GM19023 (cell line): ENCODE measurements at regions not wholly inside any gene's neighbourhood (a gene's known extent, or its start where the extent isn't known, plus 50 kb on each side); places are given as distances from the start of the nearest gene placed in this dataset.
"Not testable (repeated sequence)": the region's sequence is repeated elsewhere in the genome, so short reads cannot be mapped to it uniquely, and the experiment has no call there.

Experiments used
- ATAC-seq: cut with Tn5 transposase; IDR thresholded peaks from one replicate; pipeline ENCODE4 v1.9.1; 2021; ENCODE audit warnings: mild to moderate bottlenecking, moderate library complexity; ENCODE audit not compliant: unreplicated experiment

DNA sequence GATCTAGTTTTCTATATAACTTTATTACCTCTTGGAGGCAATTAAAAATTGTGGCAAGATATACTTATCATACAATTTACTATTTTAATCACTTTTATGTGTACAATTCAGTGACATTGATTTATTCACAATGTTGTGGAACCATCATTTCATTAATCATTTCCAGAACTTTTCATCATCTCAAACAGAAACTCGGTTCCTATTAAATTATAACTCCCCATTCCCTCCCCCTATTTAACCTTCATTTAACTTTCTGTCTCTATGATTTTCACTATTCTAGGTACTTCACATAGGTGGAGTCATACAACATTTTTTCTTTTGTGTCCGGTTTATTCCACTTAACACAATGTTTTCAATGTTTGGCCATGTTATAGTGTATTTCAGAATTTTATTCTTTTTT is 252.8 kb downstream of the REEP3 start:
- no peak for ATAC-seq

DNA sequence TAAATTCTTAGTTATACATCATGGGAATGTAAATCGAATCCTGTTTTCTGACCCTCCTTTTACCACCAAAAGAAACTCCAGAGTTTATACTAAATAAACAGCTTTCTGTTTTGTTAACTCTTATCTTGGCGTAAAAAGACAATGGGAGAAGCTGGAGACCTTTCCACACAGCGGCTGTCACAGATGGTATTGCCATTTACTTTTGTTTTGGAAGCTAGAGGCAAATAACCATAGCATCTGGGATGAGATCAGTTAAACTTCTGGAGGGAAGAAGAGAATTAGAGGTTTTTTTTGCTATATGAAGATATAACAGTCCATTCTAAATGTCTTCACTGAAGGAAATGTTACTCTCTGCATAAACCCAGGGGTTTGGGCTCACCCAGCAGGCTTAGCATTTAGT is 258.9 kb downstream of the REEP3 start:
- ATAC-seq = no peak

DNA sequence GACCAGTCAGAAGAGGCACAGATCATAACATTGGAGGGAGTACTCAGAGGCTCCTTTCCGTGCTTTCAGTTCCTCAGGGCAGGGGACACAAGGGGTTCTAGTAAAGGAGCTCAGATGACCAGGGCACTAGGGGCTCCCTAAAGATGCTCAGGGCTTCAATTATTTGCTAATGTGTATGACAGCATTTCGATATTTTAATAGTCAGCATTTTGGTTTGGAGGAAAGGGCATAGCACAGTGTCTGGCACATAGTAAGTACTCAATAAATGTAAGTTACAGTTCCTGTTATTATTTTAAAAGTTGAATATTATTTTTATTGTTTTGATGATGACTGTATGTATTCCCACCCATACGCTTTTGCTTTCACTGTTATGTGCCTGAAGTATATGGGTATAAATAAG is 260.0 kb downstream of the REEP3 start:
- no peak for ATAC-seq

DNA sequence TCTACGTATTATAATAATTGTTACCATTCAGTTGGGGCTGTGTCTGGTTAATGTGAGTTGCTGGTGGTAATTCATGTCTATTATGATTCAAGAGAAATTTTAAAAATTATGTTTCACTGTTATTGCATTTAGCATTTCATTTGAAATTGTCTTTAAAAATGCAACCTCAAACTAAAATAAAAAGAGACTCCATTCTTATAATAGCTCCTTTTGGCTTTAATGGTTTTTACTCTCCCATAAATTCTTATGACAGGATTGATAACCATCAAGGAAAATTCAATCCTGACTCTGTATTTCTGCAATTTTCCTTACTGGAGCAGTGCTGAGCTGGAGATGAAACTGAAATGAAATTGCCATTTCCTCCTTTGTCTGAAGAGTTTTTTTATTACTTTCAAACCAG is 262.7 kb downstream of the REEP3 start:
- no peak for ATAC-seq

DNA sequence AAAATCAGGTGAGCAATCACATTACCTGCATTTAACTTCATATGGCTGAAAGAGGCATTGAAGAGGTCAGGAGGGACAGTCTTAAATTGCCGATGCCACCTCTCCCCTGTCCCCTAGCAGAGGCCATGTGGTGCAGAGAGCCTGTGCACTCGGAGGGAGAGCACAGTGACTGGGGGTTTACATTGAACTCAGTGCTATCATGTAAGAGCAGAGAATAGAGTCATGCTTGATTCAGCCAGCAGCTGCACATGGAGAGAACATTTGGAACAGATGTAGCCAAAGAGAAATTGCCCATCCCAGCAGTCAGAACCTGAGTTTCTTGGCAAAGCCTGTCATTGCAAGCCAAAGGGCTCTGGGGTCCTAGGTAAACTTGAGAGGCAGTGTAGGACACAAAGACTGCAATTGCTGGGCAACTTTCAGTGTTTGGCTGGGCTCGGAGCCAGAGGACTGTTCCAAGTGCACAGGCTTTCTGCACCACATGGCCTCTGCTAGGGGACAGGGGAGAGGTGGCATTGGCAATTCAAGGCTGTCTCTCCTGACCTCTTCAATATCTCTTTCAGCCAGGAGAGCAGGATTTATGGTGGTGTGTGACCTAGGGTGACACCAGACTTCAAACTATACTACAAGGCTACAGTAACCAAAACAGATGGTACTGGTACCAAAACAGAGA is 267.1 kb downstream of the REEP3 start:
- no peak for ATAC-seq

DNA sequence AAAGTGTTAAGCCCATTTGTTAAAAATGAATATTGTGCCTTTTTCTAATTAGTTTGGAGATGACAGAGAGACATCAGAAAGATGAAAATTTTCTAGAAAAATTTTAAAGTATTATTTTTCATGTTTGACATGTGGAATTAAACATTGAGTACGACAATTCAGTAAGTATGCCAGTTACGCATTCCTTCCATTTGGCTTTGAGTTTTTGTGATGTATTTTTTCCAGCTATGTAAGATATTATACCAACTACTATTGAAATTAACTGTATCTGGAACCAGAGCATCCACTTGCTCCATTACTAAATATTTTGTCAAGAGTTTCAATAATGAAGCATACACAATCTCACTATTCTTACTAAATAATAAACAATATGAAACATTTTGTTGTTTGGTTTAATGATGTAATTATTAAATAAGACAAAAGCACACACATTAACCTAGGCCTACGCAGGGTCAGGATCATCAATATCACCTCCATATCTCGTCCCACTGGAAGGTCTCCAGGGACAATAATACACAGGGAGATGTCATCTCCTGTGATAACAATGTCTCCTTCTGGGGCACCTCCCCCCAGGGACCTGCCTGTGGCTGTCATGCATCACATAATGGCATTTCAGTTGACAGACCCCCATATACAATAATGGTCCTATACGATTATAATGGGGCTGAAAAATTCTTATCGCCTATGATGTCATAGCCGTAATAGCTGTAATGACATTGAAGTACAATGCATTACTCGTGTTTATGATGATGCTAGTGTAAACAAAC is 274.1 kb downstream of the REEP3 start:
- no peak for ATAC-seq

DNA sequence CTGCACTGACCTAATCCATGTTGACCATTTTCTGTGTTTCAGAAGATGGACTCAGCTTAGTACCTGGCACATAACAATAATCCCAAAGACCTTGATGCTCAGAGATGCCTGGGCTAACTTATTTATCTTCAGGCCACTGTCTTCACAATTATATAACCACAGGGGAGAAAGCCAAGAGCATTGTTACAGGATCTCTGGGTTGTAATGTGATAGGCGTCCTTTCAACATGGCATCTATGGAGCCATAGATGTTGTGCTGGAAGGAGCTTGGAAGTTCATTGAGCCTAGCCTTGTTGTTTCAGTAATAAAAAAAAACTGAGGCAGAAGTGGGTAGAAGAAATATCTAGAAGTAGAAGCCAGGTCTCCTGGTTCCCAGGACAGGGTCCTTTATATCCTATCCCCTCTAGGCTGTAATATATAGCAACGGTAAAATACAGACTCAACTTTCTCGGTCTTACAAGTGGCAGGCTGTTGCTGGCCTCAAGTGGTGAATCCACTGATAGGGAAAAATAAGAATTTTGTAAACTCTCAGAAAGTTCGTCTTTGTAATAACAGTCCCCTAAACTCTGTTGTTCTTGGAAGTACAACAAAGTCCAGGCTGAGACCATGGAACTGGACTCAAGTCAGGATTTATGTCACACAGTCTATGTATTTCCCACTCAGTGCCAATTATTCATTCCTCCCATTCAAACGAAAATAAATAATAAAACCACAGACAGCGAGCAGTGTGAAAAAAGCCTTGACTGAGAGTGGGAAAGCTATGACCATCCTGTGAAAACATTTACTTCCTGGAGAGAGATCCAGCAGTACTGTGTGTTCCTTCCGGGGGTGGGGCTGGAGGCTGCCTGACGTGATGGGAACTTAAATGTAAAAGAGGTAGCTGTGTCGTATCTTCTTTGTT is 277.6 kb downstream of the REEP3 start:
- no peak for ATAC-seq

DNA sequence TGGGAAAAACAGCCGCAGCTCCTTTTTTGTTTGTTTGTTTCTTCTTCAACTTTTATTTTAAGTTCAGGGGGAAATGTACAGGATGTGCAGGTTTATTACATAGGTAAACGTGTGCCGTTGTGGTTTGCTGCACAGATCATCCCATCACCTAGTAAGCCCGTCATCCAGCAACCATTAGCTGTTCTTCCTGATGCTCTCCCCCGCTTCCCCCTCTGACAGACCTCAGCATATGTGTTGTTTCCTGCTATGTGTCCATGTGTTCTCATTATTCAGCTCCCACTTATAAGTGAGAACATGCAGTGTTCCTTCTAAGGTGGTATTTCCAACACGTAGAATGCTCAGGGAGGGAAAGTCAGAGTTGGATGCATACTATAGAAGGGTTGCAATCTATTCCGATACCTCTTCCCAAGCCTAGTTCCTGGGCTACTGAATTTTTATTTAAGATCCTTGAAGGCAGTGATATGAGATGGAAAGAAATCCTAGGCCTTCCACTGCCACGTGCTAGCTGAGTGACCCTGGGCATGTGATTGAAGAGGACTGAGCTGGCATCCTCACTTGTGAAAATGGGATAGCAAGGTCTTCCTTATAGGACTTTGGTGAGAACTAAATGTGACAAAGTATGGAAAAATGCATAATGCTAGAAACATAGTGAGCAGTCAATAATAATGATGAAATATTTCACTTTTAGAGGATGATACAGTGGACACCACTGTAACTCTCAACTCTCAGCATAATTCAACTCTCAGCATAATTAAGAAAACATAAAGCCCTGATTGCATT is 278.5 kb downstream of the REEP3 start:
- ATAC-seq = no peak

DNA sequence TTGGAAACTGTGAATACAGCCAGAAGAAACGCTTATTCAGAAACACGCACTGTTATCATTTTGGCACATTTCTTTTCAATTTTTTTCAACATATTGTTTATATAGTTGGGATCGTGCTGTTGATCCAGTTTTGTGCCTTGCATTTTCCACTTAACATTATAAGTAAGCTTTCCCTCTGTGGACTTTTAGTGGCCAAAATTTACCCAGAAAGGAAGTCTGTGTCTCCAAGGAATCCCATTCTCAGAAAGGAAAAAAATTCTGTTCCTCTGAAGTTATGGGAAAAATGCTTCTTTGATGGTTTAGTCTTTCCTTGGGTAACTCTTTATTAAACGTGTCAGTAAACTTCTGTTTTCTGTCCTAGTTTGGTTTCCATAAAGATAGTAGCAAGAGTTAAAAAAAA is 280.0 kb downstream of the REEP3 start:
- no peak for ATAC-seq

DNA sequence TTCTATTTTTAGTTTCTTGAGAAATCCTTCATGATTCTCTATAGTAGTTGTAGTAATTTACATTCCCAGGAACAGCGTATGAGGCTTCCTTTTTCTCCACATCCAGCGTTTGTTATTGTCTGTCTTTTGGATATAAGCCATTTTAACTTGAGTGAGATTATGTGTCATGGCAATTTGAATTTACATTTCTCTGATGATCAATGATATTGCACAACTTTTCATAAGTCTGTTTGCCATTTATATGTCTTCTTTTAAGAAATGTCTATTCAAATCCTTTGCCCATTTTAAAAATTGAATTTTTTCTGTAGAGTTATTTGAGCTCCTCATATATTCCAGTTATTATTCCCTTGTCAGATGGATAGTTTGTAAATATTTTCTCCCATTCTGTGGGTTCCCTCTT is 285.1 kb downstream of the REEP3 start:
- ATAC-seq = no peak

DNA sequence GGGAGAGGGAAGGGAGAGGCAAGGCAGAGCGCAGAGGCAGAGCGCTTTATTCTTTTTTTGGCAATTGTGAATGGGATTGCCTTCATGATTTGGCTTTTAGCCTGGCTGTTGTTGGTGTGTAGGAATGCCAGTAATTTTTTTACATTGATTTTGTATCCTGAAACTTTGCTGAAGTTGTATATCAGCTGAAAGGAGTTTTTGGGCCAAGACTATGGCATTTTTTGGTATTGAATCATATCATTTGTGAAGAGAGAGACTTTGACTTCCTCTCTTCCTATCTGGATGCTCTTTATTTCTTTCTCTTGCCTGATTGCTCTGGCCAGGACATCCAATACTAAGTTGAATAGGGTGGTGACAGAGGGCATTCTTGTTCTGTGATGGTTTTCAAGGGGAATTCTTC is 291.3 kb downstream of the REEP3 start:
- ATAC-seq = no peak

DNA sequence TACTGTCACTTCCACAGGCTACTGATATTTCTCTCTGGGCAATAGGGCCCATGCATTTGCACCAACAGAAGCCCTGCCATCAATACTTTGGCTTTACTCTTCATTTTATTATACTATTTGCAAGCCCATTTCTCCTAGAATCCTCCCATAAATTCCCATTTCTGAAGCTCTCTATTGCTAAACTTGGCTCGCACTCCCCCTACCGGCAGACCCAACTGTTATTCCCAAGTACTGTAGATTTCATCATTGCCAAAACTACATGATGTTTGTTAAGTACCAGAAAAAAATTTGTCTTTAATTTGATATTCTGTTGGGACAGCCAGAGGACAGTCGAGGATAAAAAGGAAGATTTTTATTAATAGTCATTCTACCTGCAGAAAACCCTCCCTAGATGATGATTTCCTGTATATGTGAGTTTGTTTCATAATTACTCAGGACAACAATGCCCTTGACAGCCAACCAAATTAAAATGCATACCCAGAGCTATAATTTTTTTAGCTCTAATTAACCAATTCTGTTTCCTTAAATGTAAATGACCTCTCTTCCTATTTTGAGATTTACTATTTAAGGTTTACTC is 298.6 kb downstream of the REEP3 start:
- no peak for ATAC-seq

DNA sequence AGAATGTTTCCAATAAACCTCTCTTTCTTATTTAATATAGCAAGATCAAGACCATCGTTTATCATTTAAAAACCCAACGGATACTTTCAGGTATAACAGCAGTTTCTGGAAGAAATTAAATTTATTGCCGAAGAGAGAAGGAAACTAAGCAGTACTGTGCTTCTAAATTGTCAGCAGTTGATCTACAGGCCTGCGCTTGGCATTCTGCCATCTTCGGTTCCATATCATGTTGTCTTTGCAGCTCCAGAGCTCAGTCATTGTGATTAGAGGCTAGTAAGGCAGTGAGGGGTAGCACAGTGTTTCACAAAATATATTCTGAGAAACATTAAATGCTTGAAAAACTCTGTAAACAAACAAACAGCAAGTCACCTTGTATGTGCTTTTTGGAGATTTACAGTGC is 301.3 kb downstream of the REEP3 start:
- ATAC-seq = no peak

DNA sequence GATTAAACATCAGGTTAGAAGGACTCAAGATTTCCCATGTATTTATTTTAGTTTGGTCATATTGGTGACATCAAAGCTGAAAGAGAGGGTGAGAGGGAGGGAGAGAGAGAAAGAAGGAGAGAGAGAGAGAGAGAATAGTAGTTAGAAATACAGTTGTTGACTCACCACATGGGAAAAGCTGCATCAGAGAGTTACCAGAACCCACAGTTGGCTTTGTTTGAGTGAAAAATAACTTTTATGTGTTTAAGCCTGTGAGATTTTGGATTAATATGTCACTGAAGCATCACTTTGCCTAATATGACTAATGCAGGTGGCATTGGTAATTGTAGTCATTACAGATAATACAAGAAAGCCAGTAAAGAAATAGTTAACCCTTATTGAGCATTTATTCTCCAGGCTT is 303.9 kb downstream of the REEP3 start:
- ATAC-seq = no peak

DNA sequence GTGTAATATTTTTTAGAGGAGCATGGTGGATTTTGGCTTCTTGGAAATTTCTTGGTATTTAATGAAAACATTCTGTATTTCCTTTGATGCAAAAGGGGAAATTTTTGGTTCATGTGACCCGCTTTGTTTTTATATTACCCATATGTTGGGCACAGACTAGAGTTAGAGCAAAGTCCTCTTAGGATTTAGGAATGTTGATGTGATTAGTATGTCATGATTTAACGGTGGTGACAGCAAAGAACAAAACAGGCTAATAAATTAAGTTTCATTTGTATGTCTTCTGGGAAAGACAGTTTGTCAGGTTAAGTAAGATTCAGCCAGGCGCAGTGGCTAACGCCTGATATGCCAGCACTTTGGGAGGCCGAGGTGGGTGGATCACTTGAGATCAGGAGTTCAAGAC is 304.6 kb downstream of the REEP3 start:
- no peak for ATAC-seq

DNA sequence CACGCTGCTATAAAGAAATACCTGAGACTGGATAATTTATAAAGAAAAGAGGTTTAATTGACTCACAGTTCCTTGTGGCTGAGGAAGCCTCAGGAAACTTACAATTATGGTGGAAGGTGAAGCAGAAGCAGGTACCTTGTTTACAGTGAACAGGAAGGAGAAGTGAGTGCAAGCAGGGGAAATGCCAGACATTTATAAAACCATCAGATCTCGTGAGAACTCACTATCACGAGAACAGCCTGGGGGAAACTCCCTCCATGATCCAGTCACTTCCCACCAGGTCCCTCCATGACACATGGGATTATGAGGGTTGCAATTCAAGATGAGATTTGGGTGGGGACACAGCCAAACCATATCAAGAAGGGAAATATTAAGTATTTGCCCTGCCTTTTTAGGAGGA is 305.8 kb downstream of the REEP3 start:
- not testable (repeated sequence) for ATAC-seq

DNA sequence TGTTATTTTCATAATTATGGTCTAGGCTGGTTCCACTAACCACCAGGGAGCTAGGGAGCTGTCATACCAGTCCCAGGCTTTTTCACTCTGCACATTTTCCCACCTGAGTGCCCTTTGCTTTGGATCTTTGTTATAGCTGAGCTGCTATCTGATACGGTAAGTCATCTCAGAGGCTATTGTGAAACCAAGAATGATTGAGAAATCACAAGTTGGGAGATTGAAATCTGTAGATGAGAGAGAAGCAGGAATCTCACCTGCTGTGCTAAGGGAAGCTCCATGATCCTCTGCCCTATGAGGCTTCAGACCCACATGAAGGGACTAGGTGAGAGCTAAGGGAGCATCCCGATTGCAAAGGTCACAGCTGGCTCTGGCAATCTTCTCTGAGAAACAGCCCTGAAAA is 307.8 kb downstream of the REEP3 start:
- no peak for ATAC-seq

DNA sequence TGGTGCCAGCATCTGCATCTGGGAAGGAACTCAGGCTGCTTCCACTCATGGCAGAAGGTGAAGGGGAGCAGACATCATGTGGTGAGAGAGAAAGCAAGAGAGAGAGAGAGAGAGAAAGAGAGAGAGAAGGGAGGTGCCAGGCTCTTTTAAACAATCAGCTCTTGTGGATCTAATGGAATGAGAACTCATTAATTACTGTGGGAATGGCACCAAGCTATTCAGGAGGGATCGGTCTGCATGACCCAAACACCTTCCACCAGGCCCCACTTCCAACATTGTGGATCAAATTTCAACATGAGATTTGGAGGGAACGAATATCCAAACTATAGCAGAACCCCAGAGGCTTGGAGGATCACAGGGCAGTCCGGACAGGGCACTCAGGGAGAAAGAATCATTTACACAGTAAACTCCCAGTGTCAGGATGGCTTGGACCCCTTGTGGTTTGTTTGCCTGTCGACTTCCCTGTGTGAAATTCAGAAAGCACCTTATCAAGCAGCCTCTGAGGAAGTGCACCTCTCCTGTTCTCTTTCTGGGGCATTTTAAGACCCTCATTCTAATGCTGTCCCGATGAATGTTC is 308.5 kb downstream of the REEP3 start:
- no peak for ATAC-seq

DNA sequence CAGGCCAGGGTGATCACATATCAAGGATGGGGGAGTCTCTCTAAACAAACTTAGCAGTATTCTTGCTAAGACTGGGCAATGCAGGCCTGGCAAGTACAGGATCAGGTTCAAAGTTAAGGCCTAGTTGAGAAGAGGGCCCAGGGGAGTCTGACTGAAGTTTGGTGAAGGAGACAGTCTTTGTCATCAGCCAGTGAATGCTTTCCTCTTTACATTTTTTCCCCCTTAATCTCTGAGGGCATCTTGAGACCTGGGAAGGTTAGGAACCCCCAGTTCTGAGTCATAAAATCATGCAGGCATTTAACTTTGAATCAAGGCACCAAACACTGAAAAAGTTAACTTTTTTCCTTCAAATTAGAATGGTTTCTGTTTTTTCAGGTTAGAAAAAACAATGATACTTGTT is 311.5 kb downstream of the REEP3 start:
- ATAC-seq = no peak

DNA sequence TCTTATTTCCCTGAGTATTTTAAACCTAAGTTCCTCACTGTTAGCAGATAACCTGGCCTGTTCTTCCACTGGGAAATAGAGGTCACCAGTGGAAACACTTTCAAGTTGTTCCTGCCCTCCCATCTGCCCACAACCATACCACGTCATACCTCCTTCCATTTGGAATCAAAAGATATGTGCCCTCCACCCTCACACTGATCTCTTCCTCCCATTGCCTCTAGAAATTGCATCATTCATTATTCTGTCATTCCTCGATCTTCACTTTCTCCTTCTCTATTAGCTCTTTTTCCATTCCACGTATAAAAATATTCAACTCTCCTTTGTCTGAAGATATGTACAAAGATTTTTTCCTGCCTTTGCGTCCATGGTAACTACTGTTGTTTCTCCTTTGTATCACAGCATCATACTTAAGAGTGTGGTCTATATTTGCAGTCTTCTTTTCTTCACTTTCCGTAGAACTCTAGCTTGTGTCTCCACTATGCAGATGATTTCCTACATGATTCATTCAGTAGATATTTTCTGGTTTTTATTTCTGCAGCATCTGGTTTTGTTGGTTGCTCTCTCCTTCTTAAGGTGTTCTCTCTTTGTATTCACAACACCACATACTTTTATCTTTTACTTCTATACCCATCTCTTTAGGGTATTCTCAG is 312.3 kb downstream of the REEP3 start:
- no peak for ATAC-seq
